Panc1 (cell line): ENCODE measurements at regions not wholly inside any gene's neighbourhood (a gene's known extent, or its start where the extent isn't known, plus 50 kb on each side); places are given as distances from the start of the nearest gene placed in this dataset.

Experiments
- ATAC-seq: fragments of 200-7000 bp; cut with Tn5 transposase; 2 replicates; pipeline ENCODE4 v1.9.1; 2020; ENCODE audit warnings: mild to moderate bottlenecking, moderate library complexity
- BruUV-seq: library from RNA; stranded (reverse); fragments of 400-500 nt; replicated peaks from 2 replicates; lab custom pipeline; 2021; lab: Mats Ljungman, UMichigan
- CTCF ChIA-PET: fragments of 300-600 bp; sonication (Branson Sonifier 250); formaldehyde crosslinking; loops from one replicate; lab custom pipeline; 2022; ENCODE audit warnings: antibody characterized with exemption; lab: Charles Lee
- POLR2A ChIA-PET: fragments of 300-600 bp; sonication (Branson Sonifier 250); formaldehyde crosslinking; loops from one replicate; lab custom pipeline; 2022; ENCODE audit warnings: antibody characterized with exemption; lab: Charles Lee
- DNase-seq: peaks from one replicate; pipeline ENCODE4 v3.0.0-alpha.2; 2010; ENCODE audit warnings: low read depth, low spot score
- H3K27ac ChIP-seq: 2 replicates; pipeline ENCODE4 v1.5.1; 2011; ENCODE audit warnings: mild to moderate bottlenecking, low read length, inconsistent platforms
- H3K27me3 ChIP-seq: fragments of 200-500 bp; sonication (Bioruptor generic); 2 replicates; pipeline ENCODE4 v1.6.0; 2014; ENCODE audit warnings: low read length, inconsistent platforms; ENCODE audit not compliant: control insufficient read depth, insufficient read depth
- H3K36me3 ChIP-seq: fragments of 200-500 bp; sonication (Bioruptor generic); 2 replicates; pipeline ENCODE4 v1.5.1; 2014; ENCODE audit warnings: inconsistent platforms, mild to moderate bottlenecking, low read length, moderate library complexity; ENCODE audit not compliant: control insufficient read depth, insufficient read depth
- H3K4me1 ChIP-seq: 2 replicates; pipeline ENCODE4 v1.5.1; 2011; ENCODE audit warnings: inconsistent platforms, mild to moderate bottlenecking, low read length, moderate library complexity; ENCODE audit not compliant: control insufficient read depth, insufficient read depth
- H3K4me3 ChIP-seq, 2 experiments: 2 replicates each; pipeline ENCODE4 v1.5.1; 2011 to 2012; ENCODE audit warnings: low read depth in 2 of 2, low read length in 2 of 2, mild to moderate bottlenecking in 2 of 2, inconsistent platforms in 1 of 2, moderate library complexity in 1 of 2
- H3K9me3 ChIP-seq: fragments of 200-500 bp; sonication (Bioruptor generic); 2 replicates; pipeline ENCODE4 v1.5.1; 2014; ENCODE audit warnings: low read depth, mild to moderate bottlenecking, inconsistent platforms, low read length, moderate library complexity; ENCODE audit not compliant: control insufficient read depth, insufficient read depth
- POLR2AphosphoS5 ChIP-seq: IDR thresholded peaks from 2 replicates; pipeline ENCODE4 v1.6.1; 2012; ENCODE audit warnings: mild to moderate bottlenecking, low read depth, low read length, moderate library complexity
- SIN3A ChIP-seq: IDR thresholded peaks from 2 replicates; pipeline ENCODE4 v1.6.1; 2012; ENCODE audit warnings: low read depth, mild to moderate bottlenecking, low read length, moderate library complexity, borderline replicate concordance; ENCODE audit not compliant: insufficient read depth
- TCF7L2 ChIP-seq: IDR thresholded peaks from 2 replicates; pipeline ENCODE4 v1.6.1; 2011; ENCODE audit warnings: mild to moderate bottlenecking, low read depth, low read length, inconsistent platforms
- in situ Hi-C: cut with HindIII; loops from 2 replicates; pipeline ENCODE4 v1.10.0; 2016; ENCODE audit warnings: low sequenced_read_pairs, low pct_unique_long_range_greater_than_20kb
- intact Hi-C: fragments of 100-400 bp; cut with micrococcal nuclease; formaldehyde crosslinking; loops from one replicate; pipeline ENCODE4 v1.10.0; 2022; ENCODE audit not compliant: unreplicated experiment
- TF ChIP-seq, protein P1 (sequence below): fragments of 450-650 bp; IDR thresholded peaks from 2 replicates; pipeline ENCODE4 v1.5.1; 2017; ENCODE audit warnings: mild to moderate bottlenecking
- TF ChIP-seq, protein P2 (sequence below), 2 experiments: IDR thresholded peaks; 2 replicates each; pipeline ENCODE4 v1.6.1; 2011 to 2012; ENCODE audit warnings: low read depth in 2 of 2, control low read depth in 1 of 2, low read length in 1 of 2, mild to moderate bottlenecking in 1 of 2, moderate library complexity in 1 of 2; ENCODE audit not compliant: insufficient read depth in 1 of 2

DNA sequence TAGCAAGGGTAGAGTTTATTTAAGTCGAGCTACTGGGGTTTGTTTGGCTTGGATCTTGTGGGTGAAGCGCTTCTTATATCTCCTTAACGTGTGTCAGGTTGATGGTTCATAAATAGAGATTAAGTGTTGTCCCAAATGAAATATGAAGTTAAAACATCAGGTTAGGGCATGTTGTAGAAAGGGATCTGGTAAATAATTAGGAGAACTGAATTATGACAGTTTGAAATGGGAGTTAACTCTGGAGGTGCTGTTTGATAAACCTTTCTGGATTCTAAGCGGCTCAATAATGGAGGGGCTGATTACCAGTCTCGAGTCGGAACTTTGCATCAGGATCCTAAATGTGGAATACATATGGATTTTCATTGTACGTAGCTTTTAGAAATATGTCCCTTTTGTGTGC is 717.0 kb upstream of the WWC1 start:
- no peak for ATAC-seq
- Histone ChIP-seq H3K36me3 (no peaks in the 10 kb centered on the region), H3K4me3 (no peak overlapping the region), H3K27ac (no peak overlapping the region), H3K9me3 (no peaks in the 10 kb centered on the region), H3K4me1 (0 out of 2 replicates have a peak, but pooled peaks cover 2% of the 10 kb centered on the region), H3K27me3 (peaks cover 47% of the 10 kb centered on the region)
- intact Hi-C loops (no loop called here), in situ Hi-C loops (no loop called here)
- ChIA-PET CTCF (no interaction called here), POLR2A (no interaction called here)
- TF ChIP-seq POLR2AphosphoS5 (no peak), SIN3A (no peak), TCF7L2 (no peak)
- TF ChIP-seq, protein P1, sequence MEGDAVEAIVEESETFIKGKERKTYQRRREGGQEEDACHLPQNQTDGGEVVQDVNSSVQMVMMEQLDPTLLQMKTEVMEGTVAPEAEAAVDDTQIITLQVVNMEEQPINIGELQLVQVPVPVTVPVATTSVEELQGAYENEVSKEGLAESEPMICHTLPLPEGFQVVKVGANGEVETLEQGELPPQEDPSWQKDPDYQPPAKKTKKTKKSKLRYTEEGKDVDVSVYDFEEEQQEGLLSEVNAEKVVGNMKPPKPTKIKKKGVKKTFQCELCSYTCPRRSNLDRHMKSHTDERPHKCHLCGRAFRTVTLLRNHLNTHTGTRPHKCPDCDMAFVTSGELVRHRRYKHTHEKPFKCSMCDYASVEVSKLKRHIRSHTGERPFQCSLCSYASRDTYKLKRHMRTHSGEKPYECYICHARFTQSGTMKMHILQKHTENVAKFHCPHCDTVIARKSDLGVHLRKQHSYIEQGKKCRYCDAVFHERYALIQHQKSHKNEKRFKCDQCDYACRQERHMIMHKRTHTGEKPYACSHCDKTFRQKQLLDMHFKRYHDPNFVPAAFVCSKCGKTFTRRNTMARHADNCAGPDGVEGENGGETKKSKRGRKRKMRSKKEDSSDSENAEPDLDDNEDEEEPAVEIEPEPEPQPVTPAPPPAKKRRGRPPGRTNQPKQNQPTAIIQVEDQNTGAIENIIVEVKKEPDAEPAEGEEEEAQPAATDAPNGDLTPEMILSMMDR, result no peak
- TF ChIP-seq, protein P2, sequence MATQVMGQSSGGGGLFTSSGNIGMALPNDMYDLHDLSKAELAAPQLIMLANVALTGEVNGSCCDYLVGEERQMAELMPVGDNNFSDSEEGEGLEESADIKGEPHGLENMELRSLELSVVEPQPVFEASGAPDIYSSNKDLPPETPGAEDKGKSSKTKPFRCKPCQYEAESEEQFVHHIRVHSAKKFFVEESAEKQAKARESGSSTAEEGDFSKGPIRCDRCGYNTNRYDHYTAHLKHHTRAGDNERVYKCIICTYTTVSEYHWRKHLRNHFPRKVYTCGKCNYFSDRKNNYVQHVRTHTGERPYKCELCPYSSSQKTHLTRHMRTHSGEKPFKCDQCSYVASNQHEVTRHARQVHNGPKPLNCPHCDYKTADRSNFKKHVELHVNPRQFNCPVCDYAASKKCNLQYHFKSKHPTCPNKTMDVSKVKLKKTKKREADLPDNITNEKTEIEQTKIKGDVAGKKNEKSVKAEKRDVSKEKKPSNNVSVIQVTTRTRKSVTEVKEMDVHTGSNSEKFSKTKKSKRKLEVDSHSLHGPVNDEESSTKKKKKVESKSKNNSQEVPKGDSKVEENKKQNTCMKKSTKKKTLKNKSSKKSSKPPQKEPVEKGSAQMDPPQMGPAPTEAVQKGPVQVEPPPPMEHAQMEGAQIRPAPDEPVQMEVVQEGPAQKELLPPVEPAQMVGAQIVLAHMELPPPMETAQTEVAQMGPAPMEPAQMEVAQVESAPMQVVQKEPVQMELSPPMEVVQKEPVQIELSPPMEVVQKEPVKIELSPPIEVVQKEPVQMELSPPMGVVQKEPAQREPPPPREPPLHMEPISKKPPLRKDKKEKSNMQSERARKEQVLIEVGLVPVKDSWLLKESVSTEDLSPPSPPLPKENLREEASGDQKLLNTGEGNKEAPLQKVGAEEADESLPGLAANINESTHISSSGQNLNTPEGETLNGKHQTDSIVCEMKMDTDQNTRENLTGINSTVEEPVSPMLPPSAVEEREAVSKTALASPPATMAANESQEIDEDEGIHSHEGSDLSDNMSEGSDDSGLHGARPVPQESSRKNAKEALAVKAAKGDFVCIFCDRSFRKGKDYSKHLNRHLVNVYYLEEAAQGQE (IDR thresholded peaks at IDR 0.05; ENCODE audit: insufficient read depth in 1 of 2, low read depth in 2 of 2, low read length in 1 of 2), result no peak
- BruUV-seq, result no TSS peak
- DNase-seq, result no peak

DNA sequence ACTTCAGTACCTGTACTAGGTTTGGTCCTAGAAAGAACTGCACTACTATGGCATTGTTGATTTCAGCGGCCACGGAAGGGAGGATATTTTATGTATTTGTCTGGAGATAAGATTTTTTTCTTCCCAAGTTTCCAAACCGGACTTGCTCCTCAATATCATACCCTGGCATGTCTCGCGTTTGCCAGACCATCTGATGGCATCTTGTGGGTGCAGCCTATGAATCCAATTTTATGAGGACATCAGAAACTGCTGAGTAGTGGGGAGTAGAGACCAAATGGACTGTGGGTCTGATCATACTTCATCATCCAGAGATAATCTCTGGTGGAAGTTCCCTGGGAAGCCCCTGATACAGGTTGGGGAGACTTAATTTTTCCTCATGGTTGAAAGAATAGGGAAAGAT is 716.1 kb upstream of the WWC1 start:
- Histone ChIP-seq H3K4me1 (0 out of 2 replicates have a peak, but pooled peaks cover 2% of the 10 kb centered on the region), H3K27me3 (peaks cover 47% of the 10 kb centered on the region), H3K4me3 (no peak overlapping the region), H3K36me3 (no peaks in the 10 kb centered on the region), H3K27ac (no peak overlapping the region), H3K9me3 (no peaks in the 10 kb centered on the region)
- no peak for DNase-seq
- TF ChIP-seq POLR2AphosphoS5 (no peak), TCF7L2 (no peak), SIN3A (no peak)
- TF ChIP-seq, protein P1, result no peak
- TF ChIP-seq, protein P2 (IDR thresholded peaks at IDR 0.05; ENCODE audit: insufficient read depth in 1 of 2, low read depth in 2 of 2, low read length in 1 of 2), result no peak
- BruUV-seq, result no TSS peak
- intact Hi-C loops (no loop called here), in situ Hi-C loops (no loop called here)
- ChIA-PET CTCF (no interaction called here), POLR2A (no interaction called here)
- ATAC-seq, result no peak
